Suprapubic skin (tissue), 4 donors: ENCODE measurements at regions not wholly inside any gene's neighbourhood (a gene's known extent, or its start where the extent isn't known, plus 50 kb on each side); places are given as distances from the start of the nearest gene placed in this dataset.

Experiments used
- CTCF ChIP-seq, 2 donors: fragments of 200-600 bp in 1 of 2; fragments of 450-650 bp in 1 of 2; sonication (generic) in 1 of 2; IDR thresholded peaks; one replicate each; pipeline ENCODE4 v1.5.1; 2016 to 2019; ENCODE audit warnings: antibody characterized with exemption in 2 of 2, mild to moderate bottlenecking in 1 of 2, moderate library complexity in 1 of 2
- EP300 ChIP-seq: sonication (generic); formaldehyde crosslinking; IDR thresholded peaks from one replicate; pipeline ENCODE4 v1.6.1; 2017; ENCODE audit warnings: antibody characterized with exemption
- POLR2A ChIP-seq, 2 donors: fragments of 450-650 bp; IDR thresholded peaks; one replicate each; pipeline ENCODE4 v1.6.1; 2017; ENCODE audit warnings: antibody characterized with exemption in 2 of 2, mild to moderate bottlenecking in 2 of 2, moderate library complexity in 2 of 2
- POLR2AphosphoS5 ChIP-seq, 3 donors: sonication (generic); formaldehyde crosslinking; IDR thresholded peaks; one replicate each; pipeline ENCODE4 v1.6.1; 2017; ENCODE audit warnings: antibody characterized with exemption in 3 of 3

GRCh38 chr5:112036206-112036605 is 279.2 kb upstream of the NREP start:
- TF ChIP-seq CTCF (IDR thresholded peaks at IDR 0.05) = no peak
- TF ChIP-seq EP300 = no peak
- no peak for TF ChIP-seq POLR2AphosphoS5 (IDR thresholded peaks at IDR 0.05)
- no peak for TF ChIP-seq POLR2A (IDR thresholded peaks at IDR 0.05)
